GM18508 (cell line): ENCODE measurements at regions not wholly inside any gene's neighbourhood (a gene's known extent, or its start where the extent isn't known, plus 50 kb on each side); places are given as distances from the start of the nearest gene placed in this dataset.
"Not testable (repeated sequence)": the region's sequence is repeated elsewhere in the genome, so short reads cannot be mapped to it uniquely, and the experiment has no call there.

Experiments used
- ATAC-seq: cut with Tn5 transposase; IDR thresholded peaks from one replicate; pipeline ENCODE4 v1.9.1; 2021; ENCODE audit warnings: moderate number of reproducible peaks; ENCODE audit not compliant: insufficient read depth, unreplicated experiment

DNA sequence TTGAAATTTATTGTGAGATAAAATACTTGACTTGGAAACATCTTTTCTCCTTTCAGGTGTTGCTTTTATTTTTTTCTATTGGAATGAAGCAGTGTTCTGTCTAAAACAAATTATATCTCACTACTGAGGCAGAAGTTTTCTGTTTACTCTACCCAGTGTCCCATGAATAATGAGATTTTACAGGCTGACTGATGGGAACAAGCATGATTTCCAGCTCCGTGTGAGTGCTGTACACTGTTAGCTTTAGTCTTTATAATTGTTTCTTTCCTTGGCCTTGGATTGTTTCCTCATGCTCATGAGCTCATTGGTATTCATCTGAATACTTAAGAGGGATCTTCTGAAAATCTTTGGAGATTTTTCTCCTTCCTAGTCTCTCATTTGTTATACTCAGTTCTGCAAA is 2049.5 kb upstream of the PRR20A start:
- no peak for ATAC-seq

DNA sequence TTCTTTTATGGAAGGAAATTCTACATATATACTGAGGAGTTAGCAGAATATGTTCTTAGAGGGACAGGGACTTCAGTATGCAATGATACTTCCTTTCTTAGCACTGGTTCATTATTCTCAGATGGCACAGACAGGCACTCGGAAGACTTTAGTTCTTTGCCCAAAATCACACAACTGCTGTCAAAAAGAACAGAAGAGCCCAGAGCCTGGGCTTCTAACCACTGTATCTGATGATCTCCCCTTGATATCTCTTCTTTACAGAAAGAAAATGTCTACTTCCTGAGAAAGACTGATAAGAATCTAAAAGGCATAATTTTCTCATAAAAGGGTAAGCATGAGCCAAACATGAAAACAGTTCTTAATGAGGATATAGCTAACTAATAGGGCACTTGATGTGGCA is 2034.2 kb upstream of the PRR20A start:
- no peak for ATAC-seq

DNA sequence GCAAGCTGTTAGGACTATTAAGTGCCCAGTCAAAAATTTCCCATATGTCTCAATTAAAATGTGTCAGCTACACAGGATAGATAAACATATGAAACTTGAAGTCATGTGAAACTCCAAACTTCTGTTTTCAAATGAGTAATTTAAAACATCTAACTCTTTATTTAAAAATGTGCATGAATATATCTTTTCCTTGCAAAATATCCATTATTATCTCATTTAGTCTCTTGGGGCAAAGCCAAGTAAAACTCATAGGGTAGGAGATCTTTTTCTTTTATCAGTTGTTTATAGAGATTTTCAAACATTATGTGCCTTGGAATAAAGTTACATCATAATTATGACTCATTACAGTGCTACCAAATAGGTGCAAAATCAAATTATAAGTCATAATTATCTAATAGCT is 2020.1 kb upstream of the PRR20A start:
- no peak for ATAC-seq

DNA sequence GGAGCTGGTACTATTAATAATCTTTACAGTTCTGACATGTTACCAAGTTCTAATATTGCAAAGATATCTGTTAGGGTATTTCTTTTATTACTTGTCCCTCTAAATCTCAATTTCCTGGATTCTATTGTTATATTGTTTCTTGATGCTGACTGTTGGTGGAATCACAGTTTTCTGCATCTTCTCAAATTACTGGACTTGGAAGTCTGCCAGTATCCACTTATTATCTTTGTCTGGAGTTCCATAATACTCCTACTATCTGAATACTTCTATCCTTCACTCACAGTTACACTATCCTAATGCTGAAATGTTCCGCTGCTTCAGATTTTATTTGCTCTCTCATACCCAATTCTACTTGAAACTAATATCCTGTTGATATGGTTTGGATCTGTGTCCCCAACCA is 1985.7 kb upstream of the PRR20A start:
- ATAC-seq, result no peak

DNA sequence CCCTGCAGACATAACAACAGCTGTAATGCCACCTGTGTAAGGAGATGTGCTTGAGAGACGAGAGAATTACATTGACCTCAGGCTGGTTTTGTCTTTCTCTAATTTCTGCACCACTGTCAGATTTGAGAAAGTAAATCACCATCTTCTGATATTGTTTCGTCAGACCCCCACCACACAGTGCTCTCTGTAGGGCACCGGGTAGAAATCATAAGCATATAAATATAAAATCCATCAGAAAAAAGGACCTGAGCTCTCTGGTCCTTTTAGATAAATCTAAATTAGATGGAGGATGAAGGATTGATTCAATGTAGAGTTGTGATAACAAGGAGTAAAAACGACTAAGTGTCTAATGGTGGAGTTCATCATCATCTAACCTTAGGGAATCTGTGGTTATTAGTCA is 1981.0 kb upstream of the PRR20A start:
- no peak for ATAC-seq

DNA sequence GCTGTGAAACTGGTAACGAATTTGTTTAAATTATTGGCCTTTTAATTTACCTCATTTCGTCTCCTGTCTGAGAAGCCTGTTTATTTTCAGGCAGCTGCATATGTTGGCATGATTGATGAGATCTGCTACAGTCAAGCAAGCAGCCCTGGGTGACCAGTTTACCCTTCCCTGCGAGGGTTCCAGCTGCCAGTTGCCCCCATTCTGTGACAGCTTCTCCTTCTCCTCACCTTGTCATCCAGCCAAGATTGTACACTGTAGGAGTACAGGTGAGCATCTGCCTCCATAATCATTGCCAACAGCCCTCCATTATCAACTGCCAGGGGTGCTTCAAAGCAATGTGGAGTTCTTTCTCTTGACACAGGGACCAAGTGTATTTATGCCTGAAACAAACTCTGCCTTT is 1979.9 kb upstream of the PRR20A start:
- no peak for ATAC-seq

DNA sequence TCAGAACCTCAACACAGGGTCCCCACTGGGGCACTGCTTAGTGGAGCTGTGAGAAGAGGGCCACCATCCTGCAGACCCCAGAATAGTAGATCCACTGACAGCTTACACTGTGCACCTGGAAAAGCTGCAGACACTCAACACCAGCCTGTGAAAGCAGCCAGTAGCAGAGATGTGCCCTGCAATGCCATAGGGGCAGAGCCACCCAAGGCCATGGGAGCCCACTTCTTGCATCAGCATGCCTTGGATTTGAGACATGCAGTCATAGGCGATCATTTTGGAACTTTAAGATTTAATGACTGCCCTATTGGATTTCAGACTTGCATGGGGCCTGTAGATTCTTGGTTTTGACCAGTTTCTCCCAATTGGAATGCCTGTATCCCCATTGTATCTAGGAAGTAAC is 1962.1 kb upstream of the PRR20A start:
- ATAC-seq, result not testable (repeated sequence)

DNA sequence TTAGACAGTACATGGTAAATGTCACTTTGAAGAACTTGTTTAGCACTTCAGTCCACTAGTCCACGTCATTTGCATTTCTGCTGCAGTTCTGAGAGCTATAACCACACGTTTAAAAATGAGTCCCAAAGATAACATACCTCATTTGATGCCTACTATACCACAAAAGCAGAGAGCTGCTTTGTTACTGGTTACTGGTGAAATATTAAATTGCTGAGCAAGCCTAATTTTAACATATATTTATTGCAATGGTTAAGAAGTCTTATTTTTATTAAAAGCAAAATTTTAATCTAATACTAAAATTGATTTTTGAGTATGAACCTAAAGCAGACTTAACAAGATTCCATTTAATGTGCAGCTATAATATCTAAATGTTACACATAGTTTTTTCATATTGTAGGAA is 1949.7 kb upstream of the PRR20A start:
- ATAC-seq, result no peak

DNA sequence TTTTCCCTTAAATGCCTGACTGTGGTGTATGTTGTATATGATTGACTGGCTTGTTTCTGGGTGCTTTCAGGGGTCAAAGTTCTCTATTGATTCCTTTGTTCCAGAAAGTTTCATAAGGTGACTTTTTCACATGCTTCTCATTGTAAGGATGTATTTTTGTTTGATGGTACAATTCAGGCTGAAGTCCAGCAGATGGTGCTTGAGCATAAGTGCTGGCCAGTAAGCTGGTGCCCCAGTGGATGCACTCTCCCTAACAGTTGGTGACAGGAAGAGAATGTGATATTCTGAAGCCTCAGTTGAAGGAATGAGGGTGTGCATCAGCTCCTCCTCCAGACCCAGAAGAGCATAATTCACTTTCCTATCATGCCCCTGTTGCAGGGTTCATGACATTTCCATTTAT is 1941.6 kb upstream of the PRR20A start:
- ATAC-seq, result no peak

DNA sequence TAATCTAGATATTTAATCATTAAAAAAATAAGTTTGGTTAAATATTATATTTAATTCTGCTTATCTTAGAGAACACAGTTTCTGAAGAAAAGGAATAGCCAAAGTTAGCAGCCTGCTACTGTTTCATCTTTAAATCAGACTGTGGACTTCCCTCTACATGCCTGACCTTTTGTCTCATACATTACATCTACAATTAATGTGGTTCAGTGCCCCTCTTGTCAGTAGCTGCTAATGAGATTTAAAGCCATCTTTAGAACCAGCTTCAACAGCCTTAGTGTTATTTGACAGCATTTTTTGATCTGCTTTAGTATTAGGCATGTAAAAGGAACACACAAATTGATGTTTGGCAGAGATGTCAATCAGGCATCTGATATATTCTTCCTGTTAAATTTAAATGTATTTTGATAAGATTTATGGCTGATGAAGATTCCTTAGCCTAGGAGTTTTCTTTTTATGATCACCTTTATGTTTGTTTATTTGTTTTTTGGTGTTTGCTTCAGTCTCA is 1925.8 kb upstream of the PRR20A start:
- ATAC-seq, result no peak

DNA sequence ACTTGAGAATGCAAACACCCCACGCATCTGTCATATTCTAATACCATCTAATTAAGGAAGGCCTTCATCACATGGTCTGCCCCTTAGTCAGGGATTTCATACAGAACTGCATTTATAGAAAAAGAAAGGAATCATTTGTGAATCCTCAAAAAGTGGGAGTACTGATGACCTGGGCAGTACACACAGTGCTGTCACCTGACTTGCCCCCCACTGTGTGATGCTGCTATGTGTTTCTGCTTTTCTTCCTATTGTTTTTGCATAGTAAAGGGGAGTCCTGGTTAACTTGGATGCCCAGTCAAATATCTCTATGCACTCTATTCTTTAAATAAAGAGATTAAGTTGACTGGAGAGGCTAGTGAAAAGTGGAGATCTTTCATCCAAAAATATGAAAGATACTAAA is 1921.2 kb upstream of the PRR20A start:
- no peak for ATAC-seq

DNA sequence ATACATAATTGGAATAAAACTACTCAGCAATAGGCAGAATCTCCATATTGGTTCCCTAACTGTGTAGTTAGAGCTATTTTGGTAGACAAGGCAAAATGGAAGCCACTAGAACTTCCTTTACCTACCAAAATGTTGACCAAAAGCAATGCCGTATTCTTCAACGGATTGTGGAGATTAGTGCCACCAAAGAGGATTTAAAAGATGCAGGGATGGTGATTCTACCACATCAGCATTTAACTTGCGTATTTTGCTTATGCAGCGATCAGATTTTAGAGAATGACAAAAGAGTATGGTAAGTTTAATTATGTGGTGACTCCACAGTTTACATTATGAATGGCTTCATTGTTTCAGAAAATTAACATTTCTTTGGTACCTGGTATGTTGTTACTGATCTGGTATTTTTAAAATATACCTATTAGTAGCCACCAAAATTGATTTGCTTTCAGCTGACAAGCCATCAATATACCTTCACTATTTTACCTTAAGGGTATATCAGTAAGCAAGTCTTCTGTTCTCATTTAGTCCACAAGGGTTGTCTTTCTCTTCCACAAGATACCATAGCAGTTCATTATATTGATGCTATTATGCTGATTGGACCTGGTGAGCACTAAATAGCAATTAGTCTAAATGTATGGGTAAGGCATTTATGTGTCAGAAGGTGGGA is 1910.7 kb upstream of the PRR20A start:
- ATAC-seq, result no peak

DNA sequence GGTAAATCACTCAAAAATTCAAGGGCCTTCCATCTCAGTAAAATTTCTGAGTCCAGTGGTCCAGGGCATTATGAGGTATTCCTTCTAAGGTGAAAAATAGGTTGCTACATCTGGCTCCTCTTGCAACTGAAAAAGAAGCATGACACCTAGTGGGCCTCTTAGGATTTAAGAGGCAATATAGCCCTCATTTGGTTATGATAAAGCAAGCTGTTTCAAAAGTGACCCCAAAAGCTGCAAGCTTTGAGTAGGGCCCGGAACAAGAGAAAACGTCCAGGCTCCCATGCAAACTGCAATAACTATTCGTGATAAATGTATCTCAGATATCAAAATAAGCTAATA is 1910.2 kb upstream of the PRR20A start:
- ATAC-seq, result no peak

DNA sequence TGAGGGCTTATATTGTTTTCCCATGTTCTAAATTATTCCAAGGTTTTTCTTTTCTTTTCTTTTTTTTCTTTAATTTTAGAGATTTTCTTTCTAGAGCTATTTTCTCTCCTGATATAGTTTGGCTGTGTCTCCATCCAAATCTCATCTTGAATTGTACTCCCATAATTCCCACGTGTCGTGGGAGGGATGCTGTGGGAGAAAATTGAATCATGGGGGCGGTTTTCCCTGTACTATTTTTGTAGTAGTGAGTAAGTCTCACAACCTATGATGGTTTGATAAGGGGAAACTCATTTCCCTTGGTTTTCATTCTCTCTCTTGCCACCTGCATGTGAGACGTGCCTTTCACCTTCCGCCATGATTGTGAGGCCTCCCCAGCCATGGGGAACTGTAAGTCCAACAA is 1906.4 kb upstream of the PRR20A start:
- no peak for ATAC-seq

DNA sequence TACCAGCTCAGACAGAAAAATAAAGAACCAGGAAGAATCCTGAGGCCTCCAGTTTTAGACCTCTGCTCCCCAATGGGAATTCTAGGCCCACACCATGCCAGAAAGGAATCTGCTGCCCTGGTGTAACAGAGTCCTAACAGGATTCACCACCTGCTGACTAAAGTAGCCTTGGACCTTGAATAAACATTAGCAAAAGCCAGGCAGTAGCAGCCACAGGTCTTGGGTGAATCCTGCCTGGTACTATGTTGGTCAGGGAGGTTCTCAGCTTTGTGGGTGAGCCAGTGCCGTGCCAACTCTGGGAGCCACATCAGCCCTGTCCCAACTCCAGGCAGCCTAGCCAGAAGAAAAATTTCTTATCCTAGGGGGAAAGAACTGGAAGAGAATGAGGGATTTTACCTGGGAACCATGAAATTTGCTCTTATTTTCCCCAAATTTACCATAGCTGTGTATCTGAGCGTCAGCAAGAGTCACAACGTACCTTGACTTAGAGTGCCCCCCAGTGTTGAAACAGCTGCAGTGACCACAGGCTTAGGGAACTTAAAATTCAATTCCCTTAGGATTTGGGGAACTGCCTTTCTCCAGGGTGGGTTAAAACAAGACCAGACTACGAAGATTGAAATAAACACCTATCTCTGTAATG is 1895.6 kb upstream of the PRR20A start:
- no peak for ATAC-seq

DNA sequence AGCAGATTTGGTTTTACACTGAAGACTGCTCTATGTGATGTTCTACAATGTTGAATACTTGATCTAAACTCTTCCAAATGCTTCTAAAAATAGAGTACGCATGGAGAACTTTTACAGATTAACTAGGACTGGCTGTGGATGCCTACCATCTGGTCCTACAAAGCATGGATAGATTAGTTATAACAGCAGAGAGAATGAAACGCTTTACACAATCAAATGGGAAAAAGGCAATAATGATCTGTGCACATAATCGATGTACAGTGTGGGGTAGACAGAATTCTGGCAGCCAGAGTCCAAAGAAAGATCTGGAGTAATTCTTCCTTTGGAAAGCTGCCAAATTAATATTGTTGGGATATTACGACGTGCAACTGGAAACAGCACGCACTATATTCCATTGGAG is 1885.5 kb upstream of the PRR20A start:
- no peak for ATAC-seq

DNA sequence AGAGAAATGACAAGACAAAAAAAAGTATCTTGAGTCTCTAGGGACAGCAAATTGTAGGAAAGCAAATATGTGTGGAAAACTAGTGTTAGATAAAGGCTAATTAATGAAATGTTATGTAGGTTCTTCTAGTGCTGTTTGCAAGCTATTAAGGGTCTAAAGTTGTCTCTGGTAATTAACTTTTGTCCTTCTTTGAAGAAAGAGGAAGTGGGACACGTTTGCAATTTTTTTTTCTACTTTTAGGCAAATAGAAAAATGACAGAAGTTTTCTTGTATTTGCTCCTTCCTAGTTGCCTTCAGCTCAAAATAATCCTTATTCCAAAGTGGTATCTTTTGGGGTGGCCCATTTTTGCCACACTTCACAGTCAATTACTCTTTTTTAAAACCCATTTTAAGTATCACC is 1877.7 kb upstream of the PRR20A start:
- no peak for ATAC-seq

DNA sequence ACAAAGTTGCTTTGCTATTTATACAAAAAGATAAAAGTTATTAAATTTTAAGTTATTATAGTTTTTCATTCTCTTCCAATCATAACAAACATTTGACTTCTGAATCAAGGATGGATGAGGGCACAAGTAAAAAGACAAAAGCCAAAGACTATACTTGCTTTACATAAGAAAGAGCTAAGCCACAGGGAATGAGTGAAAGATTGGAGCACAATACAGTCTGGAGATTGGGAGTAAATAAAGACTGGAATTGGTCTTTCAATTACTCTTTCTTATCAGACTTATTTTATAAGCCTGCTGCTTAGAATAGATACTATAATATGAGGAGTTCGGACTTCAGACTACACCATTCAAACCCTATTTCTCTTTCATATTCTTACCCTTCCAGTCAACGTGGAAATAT is 1874.1 kb upstream of the PRR20A start:
- no peak for ATAC-seq

DNA sequence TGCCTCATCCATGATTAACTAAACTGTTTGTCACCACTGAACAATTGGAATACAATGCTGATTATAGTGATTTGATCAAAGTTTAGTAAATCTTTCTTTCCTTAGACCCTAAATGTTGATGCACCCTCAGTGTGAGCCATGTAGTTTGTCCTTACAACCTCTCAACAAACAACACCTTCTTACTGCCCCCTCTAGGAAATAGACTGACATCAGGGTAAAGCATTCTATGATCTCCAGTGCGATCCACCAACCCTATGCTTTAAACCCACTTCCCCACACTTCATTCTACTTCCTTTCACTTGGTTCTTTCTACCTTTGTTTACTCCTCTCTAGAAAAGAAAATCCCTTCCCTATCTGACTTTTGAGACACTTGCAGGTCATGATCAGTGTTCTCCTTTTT is 1842.5 kb upstream of the PRR20A start:
- ATAC-seq, result no peak

DNA sequence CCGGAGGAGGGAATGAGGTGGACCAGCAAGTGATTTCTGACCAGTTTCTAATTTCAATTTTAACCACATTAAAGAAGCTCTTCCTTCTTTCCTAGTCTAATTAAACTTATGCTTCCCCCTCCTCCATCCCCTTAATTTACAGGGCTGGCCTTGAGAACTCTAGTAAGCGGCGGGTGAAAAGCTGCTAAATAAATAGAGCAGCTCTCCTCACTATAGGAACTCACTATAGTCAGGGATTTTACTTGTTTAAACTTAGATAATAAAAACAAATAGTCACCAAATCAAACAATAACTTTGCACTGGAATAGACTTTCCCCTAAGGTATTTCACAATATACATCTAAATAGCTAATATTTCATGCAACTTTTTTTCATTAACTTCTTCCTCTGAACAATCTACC is 1838.2 kb upstream of the PRR20A start:
- ATAC-seq, result no peak

DNA sequence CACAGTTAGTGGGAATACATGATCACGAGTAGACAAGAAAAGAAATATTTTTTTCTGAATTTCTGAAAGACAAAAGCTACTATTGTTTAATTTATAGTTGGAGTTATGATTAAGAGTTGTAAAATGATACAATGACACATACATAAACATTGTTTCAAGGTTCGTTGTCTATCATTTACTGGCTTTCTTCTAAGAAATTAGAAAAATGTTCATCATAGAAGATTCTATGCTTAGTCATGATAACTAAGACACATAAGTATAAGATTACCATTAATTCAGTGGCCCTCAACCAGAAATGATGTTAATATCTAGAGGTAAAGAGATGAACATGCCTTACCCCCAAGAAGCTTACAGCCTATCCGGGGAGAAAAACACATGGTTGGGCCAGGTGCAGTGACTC is 1832.8 kb upstream of the PRR20A start:
- ATAC-seq, result no peak

DNA sequence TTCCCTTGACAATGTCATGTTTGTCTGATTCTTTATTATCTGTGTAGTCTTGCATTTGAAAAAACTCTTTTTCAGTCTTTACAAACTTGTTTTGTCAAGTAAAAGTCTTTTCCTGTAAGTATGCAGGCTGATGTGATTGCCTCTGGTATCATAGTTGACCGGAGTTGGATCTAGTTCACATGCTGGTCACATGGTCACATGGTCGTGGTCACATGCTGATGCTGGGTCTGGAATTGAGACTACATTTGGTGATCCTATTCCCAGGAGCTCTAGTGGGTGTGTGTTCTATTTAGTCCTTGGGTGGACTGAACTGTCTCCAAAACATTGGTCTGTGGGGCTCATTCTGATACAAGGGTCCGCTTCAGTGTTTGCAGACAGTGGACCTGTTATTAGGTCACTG is 1798.8 kb upstream of the PRR20A start:
- no peak for ATAC-seq
